Panc1 (cell line): ENCODE measurements at regions not wholly inside any gene's neighbourhood (a gene's known extent, or its start where the extent isn't known, plus 50 kb on each side); places are given as distances from the start of the nearest gene placed in this dataset.

Experiments
- ATAC-seq: fragments of 200-7000 bp; cut with Tn5 transposase; 2 replicates; pipeline ENCODE4 v1.9.1; 2020; ENCODE audit warnings: mild to moderate bottlenecking, moderate library complexity
- BruUV-seq: library from RNA; stranded (reverse); fragments of 400-500 nt; replicated peaks from 2 replicates; lab custom pipeline; 2021; lab: Mats Ljungman, UMichigan
- CTCF ChIA-PET: fragments of 300-600 bp; sonication (Branson Sonifier 250); formaldehyde crosslinking; loops from one replicate; lab custom pipeline; 2022; ENCODE audit warnings: antibody characterized with exemption; lab: Charles Lee
- POLR2A ChIA-PET: fragments of 300-600 bp; sonication (Branson Sonifier 250); formaldehyde crosslinking; loops from one replicate; lab custom pipeline; 2022; ENCODE audit warnings: antibody characterized with exemption; lab: Charles Lee
- DNase-seq: peaks from one replicate; pipeline ENCODE4 v3.0.0-alpha.2; 2010; ENCODE audit warnings: low read depth, low spot score
- H3K27ac ChIP-seq: 2 replicates; pipeline ENCODE4 v1.5.1; 2011; ENCODE audit warnings: mild to moderate bottlenecking, low read length, inconsistent platforms
- H3K27me3 ChIP-seq: fragments of 200-500 bp; sonication (Bioruptor generic); 2 replicates; pipeline ENCODE4 v1.6.0; 2014; ENCODE audit warnings: low read length, inconsistent platforms; ENCODE audit not compliant: control insufficient read depth, insufficient read depth
- H3K36me3 ChIP-seq: fragments of 200-500 bp; sonication (Bioruptor generic); 2 replicates; pipeline ENCODE4 v1.5.1; 2014; ENCODE audit warnings: inconsistent platforms, mild to moderate bottlenecking, low read length, moderate library complexity; ENCODE audit not compliant: control insufficient read depth, insufficient read depth
- H3K4me1 ChIP-seq: 2 replicates; pipeline ENCODE4 v1.5.1; 2011; ENCODE audit warnings: inconsistent platforms, mild to moderate bottlenecking, low read length, moderate library complexity; ENCODE audit not compliant: control insufficient read depth, insufficient read depth
- H3K4me3 ChIP-seq, 2 experiments: 2 replicates each; pipeline ENCODE4 v1.5.1; 2011 to 2012; ENCODE audit warnings: low read depth in 2 of 2, low read length in 2 of 2, mild to moderate bottlenecking in 2 of 2, inconsistent platforms in 1 of 2, moderate library complexity in 1 of 2
- H3K9me3 ChIP-seq: fragments of 200-500 bp; sonication (Bioruptor generic); 2 replicates; pipeline ENCODE4 v1.5.1; 2014; ENCODE audit warnings: low read depth, mild to moderate bottlenecking, inconsistent platforms, low read length, moderate library complexity; ENCODE audit not compliant: control insufficient read depth, insufficient read depth
- POLR2AphosphoS5 ChIP-seq: IDR thresholded peaks from 2 replicates; pipeline ENCODE4 v1.6.1; 2012; ENCODE audit warnings: mild to moderate bottlenecking, low read depth, low read length, moderate library complexity
- SIN3A ChIP-seq: IDR thresholded peaks from 2 replicates; pipeline ENCODE4 v1.6.1; 2012; ENCODE audit warnings: low read depth, mild to moderate bottlenecking, low read length, moderate library complexity, borderline replicate concordance; ENCODE audit not compliant: insufficient read depth
- TCF7L2 ChIP-seq: IDR thresholded peaks from 2 replicates; pipeline ENCODE4 v1.6.1; 2011; ENCODE audit warnings: mild to moderate bottlenecking, low read depth, low read length, inconsistent platforms
- in situ Hi-C: cut with HindIII; loops from 2 replicates; pipeline ENCODE4 v1.10.0; 2016; ENCODE audit warnings: low sequenced_read_pairs, low pct_unique_long_range_greater_than_20kb
- intact Hi-C: fragments of 100-400 bp; cut with micrococcal nuclease; formaldehyde crosslinking; loops from one replicate; pipeline ENCODE4 v1.10.0; 2022; ENCODE audit not compliant: unreplicated experiment
- TF ChIP-seq, protein P1 (sequence below): fragments of 450-650 bp; IDR thresholded peaks from 2 replicates; pipeline ENCODE4 v1.5.1; 2017; ENCODE audit warnings: mild to moderate bottlenecking
- TF ChIP-seq, protein P2 (sequence below), 2 experiments: IDR thresholded peaks; 2 replicates each; pipeline ENCODE4 v1.6.1; 2011 to 2012; ENCODE audit warnings: low read depth in 2 of 2, control low read depth in 1 of 2, low read length in 1 of 2, mild to moderate bottlenecking in 1 of 2, moderate library complexity in 1 of 2; ENCODE audit not compliant: insufficient read depth in 1 of 2

DNA sequence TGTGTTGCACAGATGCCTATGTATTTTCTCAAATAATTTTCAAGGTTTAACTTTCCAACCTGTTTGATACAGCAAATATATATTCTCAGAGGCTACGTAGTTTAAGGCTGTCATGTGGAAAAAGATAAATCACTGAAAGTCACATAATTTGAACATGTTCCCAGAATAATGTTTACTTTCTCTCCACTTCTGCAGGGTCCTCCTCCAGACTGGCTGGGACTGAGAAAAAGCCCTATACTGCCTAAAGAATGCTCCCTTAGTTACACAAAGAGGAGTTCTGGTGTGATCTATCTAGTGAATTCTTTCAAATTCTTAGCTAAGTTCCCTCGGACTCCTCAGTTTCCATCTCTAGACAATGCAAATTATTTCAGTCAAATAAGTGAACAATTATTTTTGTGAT, 411.0 kb downstream of the C6orf118 start:
- intact Hi-C loops = no loop called here
- CTCF ChIA-PET = no interaction called here
- in situ Hi-C loops = no loop called here

DNA sequence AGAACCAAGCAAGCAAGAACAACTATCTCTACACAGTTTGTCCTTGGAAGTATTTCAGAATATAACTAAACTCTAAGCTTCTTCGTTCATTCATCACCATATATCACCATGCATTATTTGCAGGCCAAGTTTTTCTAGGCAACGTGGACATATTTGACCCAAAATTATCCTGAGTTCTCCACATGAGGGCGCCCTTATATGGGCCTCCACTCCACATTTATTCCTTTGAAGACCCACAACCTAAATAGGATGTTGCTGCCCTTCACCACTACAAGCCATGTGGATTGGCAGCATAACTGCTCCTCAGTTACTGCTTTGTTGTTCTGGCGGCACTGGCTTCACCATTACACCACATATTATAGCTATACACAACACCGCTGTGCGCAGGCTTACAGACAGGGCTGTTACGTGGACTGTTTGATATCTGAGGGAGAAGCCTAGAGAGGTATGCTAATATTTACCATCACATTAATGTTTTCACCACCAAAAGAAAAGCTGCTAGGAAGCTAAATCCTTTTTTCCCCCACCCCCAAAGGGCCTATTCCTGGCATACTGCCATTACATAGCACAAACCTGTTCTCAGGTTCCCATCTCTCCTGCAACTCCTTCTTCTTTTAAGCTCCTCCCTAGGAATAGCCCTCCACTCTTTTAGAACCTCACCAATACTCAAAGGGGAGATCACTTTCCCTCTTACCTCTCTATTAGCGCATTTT, 411.7 kb downstream of the C6orf118 start:
- no peak overlapping the region for H3K27ac ChIP-seq
- H3K4me1 ChIP-seq = no peaks in the 10 kb centered on the region
- H3K27me3 ChIP-seq = no peaks in the 10 kb centered on the region
- TF ChIP-seq SIN3A = no peak
- TF ChIP-seq, protein P1, sequence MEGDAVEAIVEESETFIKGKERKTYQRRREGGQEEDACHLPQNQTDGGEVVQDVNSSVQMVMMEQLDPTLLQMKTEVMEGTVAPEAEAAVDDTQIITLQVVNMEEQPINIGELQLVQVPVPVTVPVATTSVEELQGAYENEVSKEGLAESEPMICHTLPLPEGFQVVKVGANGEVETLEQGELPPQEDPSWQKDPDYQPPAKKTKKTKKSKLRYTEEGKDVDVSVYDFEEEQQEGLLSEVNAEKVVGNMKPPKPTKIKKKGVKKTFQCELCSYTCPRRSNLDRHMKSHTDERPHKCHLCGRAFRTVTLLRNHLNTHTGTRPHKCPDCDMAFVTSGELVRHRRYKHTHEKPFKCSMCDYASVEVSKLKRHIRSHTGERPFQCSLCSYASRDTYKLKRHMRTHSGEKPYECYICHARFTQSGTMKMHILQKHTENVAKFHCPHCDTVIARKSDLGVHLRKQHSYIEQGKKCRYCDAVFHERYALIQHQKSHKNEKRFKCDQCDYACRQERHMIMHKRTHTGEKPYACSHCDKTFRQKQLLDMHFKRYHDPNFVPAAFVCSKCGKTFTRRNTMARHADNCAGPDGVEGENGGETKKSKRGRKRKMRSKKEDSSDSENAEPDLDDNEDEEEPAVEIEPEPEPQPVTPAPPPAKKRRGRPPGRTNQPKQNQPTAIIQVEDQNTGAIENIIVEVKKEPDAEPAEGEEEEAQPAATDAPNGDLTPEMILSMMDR = peak; percentile 16; the same call in 1 of the 2 replicates
- DNase-seq (no peak), ATAC-seq (no peak)
- intact Hi-C loops (no loop called here), in situ Hi-C loops (no loop called here)
- BruUV-seq = no TSS peak
- no peaks in the 10 kb centered on the region for H3K36me3 ChIP-seq
- CTCF ChIA-PET = no interaction called here
- no peaks in the 10 kb centered on the region for H3K9me3 ChIP-seq
- H3K4me3 ChIP-seq = no peak overlapping the region
- POLR2A ChIA-PET = no interaction called here

More for the DNA sequence above, 411.0 kb downstream of the C6orf118 start:
- no peaks in the 10 kb centered on the region for H3K9me3 ChIP-seq
- POLR2A ChIA-PET = no interaction called here
- no peaks in the 10 kb centered on the region for H3K4me1 ChIP-seq
- H3K4me3 ChIP-seq = no peak overlapping the region
- DNase-seq (no peak), ATAC-seq (no peak)
- no TSS peak for BruUV-seq
- no peaks in the 10 kb centered on the region for H3K27me3 ChIP-seq
- TF ChIP-seq, protein P2, sequence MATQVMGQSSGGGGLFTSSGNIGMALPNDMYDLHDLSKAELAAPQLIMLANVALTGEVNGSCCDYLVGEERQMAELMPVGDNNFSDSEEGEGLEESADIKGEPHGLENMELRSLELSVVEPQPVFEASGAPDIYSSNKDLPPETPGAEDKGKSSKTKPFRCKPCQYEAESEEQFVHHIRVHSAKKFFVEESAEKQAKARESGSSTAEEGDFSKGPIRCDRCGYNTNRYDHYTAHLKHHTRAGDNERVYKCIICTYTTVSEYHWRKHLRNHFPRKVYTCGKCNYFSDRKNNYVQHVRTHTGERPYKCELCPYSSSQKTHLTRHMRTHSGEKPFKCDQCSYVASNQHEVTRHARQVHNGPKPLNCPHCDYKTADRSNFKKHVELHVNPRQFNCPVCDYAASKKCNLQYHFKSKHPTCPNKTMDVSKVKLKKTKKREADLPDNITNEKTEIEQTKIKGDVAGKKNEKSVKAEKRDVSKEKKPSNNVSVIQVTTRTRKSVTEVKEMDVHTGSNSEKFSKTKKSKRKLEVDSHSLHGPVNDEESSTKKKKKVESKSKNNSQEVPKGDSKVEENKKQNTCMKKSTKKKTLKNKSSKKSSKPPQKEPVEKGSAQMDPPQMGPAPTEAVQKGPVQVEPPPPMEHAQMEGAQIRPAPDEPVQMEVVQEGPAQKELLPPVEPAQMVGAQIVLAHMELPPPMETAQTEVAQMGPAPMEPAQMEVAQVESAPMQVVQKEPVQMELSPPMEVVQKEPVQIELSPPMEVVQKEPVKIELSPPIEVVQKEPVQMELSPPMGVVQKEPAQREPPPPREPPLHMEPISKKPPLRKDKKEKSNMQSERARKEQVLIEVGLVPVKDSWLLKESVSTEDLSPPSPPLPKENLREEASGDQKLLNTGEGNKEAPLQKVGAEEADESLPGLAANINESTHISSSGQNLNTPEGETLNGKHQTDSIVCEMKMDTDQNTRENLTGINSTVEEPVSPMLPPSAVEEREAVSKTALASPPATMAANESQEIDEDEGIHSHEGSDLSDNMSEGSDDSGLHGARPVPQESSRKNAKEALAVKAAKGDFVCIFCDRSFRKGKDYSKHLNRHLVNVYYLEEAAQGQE (IDR thresholded peaks at IDR 0.05; ENCODE audit: insufficient read depth in 1 of 2, low read depth in 2 of 2, low read length in 1 of 2) = no peak
- TF ChIP-seq POLR2AphosphoS5 = no peak
- TF ChIP-seq, protein P1 = no peak
- no peak for TF ChIP-seq SIN3A
- TF ChIP-seq TCF7L2 = no peak
- no peaks in the 10 kb centered on the region for H3K36me3 ChIP-seq
- H3K27ac ChIP-seq = no peak overlapping the region
